ENCODE measurements at regions not wholly inside any gene's neighbourhood (a gene's known extent, or its start where the extent isn't known, plus 50 kb on each side); places are given as distances from the start of the nearest gene placed in this dataset.

DNA sequence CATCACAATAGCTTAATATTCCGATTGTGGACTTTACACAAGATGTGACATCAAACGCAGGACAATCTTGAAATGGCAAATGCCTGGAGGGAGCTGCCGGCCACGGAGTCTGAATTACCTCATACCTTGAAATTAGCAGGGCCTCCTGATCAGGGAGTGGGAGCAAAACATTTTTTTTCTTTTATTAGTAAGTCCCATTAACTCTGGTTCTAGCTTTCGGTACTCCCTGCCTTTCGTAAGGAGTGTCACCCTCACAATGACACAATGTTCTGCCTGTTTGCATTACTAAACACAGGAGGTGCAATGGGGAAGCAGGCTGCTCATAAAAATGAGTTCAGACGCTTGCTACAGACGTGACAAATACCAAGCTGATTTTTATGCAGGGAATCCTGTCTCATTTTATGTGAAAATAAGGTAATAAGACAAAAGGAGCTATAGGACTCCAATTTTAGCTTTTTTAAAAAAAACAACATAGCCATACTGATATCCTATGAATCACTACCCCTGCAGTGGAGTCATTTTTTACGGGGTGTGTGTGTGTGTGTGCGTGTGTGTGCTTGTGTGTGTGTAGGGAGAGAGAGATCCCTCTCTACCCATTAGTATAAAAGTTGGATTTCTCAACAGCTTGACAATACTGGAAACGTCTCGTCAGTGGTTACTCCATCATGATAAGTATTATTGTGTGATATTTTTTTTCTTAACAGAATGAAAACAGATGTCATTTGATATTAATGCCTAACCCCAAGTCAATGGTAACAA lies 205.1 kb upstream of the RUNX1 start:
- TF ChIP-seq RFX5 (IDR thresholded peaks at IDR 0.05; ENCODE audit: low read length), result no peak
- TF ChIP-seq, protein P1, sequence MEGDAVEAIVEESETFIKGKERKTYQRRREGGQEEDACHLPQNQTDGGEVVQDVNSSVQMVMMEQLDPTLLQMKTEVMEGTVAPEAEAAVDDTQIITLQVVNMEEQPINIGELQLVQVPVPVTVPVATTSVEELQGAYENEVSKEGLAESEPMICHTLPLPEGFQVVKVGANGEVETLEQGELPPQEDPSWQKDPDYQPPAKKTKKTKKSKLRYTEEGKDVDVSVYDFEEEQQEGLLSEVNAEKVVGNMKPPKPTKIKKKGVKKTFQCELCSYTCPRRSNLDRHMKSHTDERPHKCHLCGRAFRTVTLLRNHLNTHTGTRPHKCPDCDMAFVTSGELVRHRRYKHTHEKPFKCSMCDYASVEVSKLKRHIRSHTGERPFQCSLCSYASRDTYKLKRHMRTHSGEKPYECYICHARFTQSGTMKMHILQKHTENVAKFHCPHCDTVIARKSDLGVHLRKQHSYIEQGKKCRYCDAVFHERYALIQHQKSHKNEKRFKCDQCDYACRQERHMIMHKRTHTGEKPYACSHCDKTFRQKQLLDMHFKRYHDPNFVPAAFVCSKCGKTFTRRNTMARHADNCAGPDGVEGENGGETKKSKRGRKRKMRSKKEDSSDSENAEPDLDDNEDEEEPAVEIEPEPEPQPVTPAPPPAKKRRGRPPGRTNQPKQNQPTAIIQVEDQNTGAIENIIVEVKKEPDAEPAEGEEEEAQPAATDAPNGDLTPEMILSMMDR (IDR thresholded peaks at IDR 0.05), result no peak
- no peak for TF ChIP-seq MEF2A (IDR thresholded peaks at IDR 0.05; ENCODE audit: borderline replicate concordance, low read depth)
- TF ChIP-seq, protein P2, sequence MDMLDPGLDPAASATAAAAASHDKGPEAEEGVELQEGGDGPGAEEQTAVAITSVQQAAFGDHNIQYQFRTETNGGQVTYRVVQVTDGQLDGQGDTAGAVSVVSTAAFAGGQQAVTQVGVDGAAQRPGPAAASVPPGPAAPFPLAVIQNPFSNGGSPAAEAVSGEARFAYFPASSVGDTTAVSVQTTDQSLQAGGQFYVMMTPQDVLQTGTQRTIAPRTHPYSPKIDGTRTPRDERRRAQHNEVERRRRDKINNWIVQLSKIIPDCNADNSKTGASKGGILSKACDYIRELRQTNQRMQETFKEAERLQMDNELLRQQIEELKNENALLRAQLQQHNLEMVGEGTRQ (IDR thresholded peaks at IDR 0.05; ENCODE audit: borderline replicate concordance, low read depth, low read length), result no peak
- TF ChIP-seq TCF12 (IDR thresholded peaks at IDR 0.05), result no peak
- TF ChIP-seq NRF1 (IDR thresholded peaks at IDR 0.05; ENCODE audit: low read depth, low read length), result no peak
- TF ChIP-seq SIN3A (IDR thresholded peaks at IDR 0.05; ENCODE audit: borderline replicate concordance, low read depth, low read length), result no peak

All from SK-N-SH (cell line).